ENCODE measurements at regions not wholly inside any gene's neighbourhood (a gene's known extent, or its start where the extent isn't known, plus 50 kb on each side); places are given as distances from the start of the nearest gene placed in this dataset.

- intact Hi-C loops (cut with micrococcal nuclease; ENCODE audit: unreplicated experiment) = no loop called here
- Mint-ChIP-seq H3K27me3 (ENCODE audit: unreplicated experiment) (no peaks in the 10 kb centered on the region), H3K4me3 (ENCODE audit: low read depth, unreplicated experiment) (no peak overlapping the region), H3K36me3 (ENCODE audit: insufficient read depth, unreplicated experiment) (no peaks in the 10 kb centered on the region), H3K27ac (ENCODE audit: unreplicated experiment) (no peak overlapping the region), H3K9me3 (ENCODE audit: low read depth, unreplicated experiment) (no peaks in the 10 kb centered on the region), H3K4me1 (ENCODE audit: low read depth, unreplicated experiment) (no peaks in the 10 kb centered on the region)
- CTCF ChIA-PET = no interaction called here
- no TSS peak for BruUV-seq (replicated peaks)
- DNase-seq = no peak
- no peak for TF ChIP-seq CTCF (IDR thresholded peaks at IDR 0.05; ENCODE audit: unreplicated experiment)
These were observed 85.5 kb upstream of the FGF14 start for GRCh38 chr13:102487330-102487729.

- no peaks in the 10 kb centered on the region for H3K9me3 Mint-ChIP-seq (ENCODE audit: low read depth, unreplicated experiment)
These were observed 82.5 kb upstream of the FGF14 start for GRCh38 chr13:102484329-102484728.

GRCh38 chr13:102472650-102473049, 70.8 kb upstream of the FGF14 start:
- H3K27me3 Mint-ChIP-seq (ENCODE audit: unreplicated experiment) = no peaks in the 10 kb centered on the region
- intact Hi-C loops (cut with micrococcal nuclease; ENCODE audit: unreplicated experiment) = no loop called here
- no peaks in the 10 kb centered on the region for H3K4me1 Mint-ChIP-seq (ENCODE audit: low read depth, unreplicated experiment)
- no peak for TF ChIP-seq CTCF (IDR thresholded peaks at IDR 0.05; ENCODE audit: unreplicated experiment)
- H3K36me3 Mint-ChIP-seq (ENCODE audit: insufficient read depth, unreplicated experiment) = no peaks in the 10 kb centered on the region
- no peak overlapping the region for H3K27ac Mint-ChIP-seq (ENCODE audit: unreplicated experiment)
- no peaks in the 10 kb centered on the region for H3K9me3 Mint-ChIP-seq (ENCODE audit: low read depth, unreplicated experiment)
- BruUV-seq (replicated peaks) = no TSS peak
- no peak overlapping the region for H3K4me3 Mint-ChIP-seq (ENCODE audit: low read depth, unreplicated experiment)
- no peak for DNase-seq
- CTCF ChIA-PET = no interaction called here

More at GRCh38 chr13:102484329-102484728, 82.5 kb upstream of the FGF14 start:
- H3K27ac Mint-ChIP-seq (ENCODE audit: unreplicated experiment) = no peak overlapping the region
- intact Hi-C loops (cut with micrococcal nuclease; ENCODE audit: unreplicated experiment) = no loop called here
- no peaks in the 10 kb centered on the region for H3K27me3 Mint-ChIP-seq (ENCODE audit: unreplicated experiment)
- BruUV-seq (replicated peaks) = no TSS peak
- H3K36me3 Mint-ChIP-seq (ENCODE audit: insufficient read depth, unreplicated experiment) = no peaks in the 10 kb centered on the region
- no peak for TF ChIP-seq CTCF (IDR thresholded peaks at IDR 0.05; ENCODE audit: unreplicated experiment)
- H3K4me3 Mint-ChIP-seq (ENCODE audit: low read depth, unreplicated experiment) = no peak overlapping the region
- H3K4me1 Mint-ChIP-seq (ENCODE audit: low read depth, unreplicated experiment) = no peaks in the 10 kb centered on the region
- CTCF ChIA-PET = no interaction called here
- DNase-seq = no peak

GRCh38 chr13:102470283-102470917, 68.6 kb upstream of the FGF14 start:
- no peak overlapping the region for H3K27ac Mint-ChIP-seq (ENCODE audit: unreplicated experiment)
- CTCF ChIA-PET = no interaction called here
- no peak for DNase-seq
- no peaks in the 10 kb centered on the region for H3K9me3 Mint-ChIP-seq (ENCODE audit: low read depth, unreplicated experiment)
- H3K4me3 Mint-ChIP-seq (ENCODE audit: low read depth, unreplicated experiment) = no peak overlapping the region
- intact Hi-C loops (cut with micrococcal nuclease; ENCODE audit: unreplicated experiment) = no loop called here
- H3K36me3 Mint-ChIP-seq (ENCODE audit: insufficient read depth, unreplicated experiment) = no peaks in the 10 kb centered on the region
- no peak for TF ChIP-seq CTCF (IDR thresholded peaks at IDR 0.05; ENCODE audit: unreplicated experiment)
- BruUV-seq (replicated peaks) = no TSS peak
- no peaks in the 10 kb centered on the region for H3K4me1 Mint-ChIP-seq (ENCODE audit: low read depth, unreplicated experiment)
- H3K27me3 Mint-ChIP-seq (ENCODE audit: unreplicated experiment) = no peaks in the 10 kb centered on the region

Data from Calu3 (cell line).